Skin epidermis (tissue), 12 donors: ENCODE measurements at regions not wholly inside any gene's neighbourhood (a gene's known extent, or its start where the extent isn't known, plus 50 kb on each side); places are given as distances from the start of the nearest gene placed in this dataset.
"Not testable (repeated sequence)": the region's sequence is repeated elsewhere in the genome, so short reads cannot be mapped to it uniquely, and the experiment has no call there.

Source experiments
- H3K27ac ChIP-seq, 21 experiments: fragments of 200-600 bp; sonication (generic) in 11 of 21; one replicate each; pipeline ENCODE4 v1.5.0; 2020; ENCODE audit warnings: mild to moderate bottlenecking in 3 of 21, inconsistent platforms in 2 of 21, moderate library complexity in 2 of 21
- H3K4me3 ChIP-seq, 7 experiments: fragments of 200-600 bp; sonication (generic) in 2 of 7; one replicate each; pipeline ENCODE4 v1.5.0; 2020; ENCODE audit warnings: inconsistent platforms in 2 of 7, mild to moderate bottlenecking in 2 of 7, moderate library complexity in 1 of 7

DNA sequence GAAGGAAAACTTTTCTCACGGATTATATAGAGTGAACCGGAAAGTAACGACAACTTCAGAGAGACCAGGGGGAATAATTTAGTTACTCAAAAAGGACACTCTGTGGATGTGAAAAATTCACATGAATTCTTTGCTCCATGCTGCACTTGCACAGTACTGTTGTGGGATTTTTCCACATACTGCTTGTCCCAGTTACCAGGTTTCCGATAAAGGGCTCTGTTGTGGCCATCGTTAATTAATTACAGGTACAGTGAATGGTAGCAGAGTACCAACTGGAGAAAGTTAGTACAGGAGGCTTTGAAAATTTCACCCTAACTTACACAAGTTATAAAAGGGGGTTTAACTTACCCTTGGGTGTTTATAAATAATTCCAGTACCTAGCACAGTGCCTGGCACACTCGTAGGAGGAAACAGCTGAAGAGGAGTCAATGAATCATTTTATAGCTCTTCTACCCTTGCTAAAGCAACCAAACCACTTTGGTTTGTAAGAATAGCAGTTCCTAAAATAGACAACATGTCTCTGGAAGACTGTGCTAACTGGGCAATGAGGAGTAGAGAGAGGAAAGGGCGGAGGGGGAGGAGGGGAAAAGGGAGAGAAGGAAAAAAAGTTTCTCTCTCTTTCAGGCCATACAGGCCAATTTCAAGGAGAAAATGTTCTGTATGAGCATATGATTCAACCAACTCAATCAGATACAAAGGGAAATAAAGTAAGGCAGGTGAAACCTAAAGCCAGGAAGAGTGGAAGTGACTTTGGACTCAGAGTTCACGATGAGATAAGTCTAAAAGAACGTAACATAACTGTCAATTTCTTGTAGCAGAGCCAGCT is 98.3 kb upstream of the MAGI3 start:
- no peak overlapping the region for H3K4me3 ChIP-seq
- no peak overlapping the region for H3K27ac ChIP-seq

DNA sequence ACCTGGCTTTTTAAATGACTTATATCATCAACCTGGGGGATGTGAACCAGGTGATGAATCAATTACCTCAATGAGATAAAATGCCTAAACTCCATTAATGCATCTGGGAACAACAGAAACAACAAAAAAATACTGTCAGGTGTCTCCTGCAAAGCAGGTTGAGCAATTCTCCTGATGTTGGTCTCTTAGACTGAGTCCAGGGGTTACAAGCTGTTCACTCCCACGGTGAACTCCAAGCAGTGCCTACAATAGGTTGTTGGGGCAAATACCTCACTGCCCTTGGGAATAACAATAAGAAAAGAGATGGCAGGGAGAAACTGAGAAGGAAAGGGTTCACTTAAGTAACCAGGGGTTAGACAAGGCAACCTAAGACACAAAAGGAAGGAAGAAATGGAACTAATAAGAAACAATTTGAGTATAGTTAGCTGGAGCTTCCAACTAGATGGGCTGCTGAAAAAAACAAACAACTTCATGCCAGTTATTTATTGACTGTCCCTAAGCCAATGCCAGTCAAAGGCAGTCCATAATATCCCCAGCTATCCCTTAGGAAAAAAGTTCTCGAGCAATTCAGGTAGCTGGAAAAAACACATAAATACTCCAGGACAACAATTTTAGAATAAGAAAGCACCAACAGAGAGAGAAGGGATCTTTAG is 97.6 kb upstream of the MAGI3 start:
- no peak overlapping the region for H3K4me3 ChIP-seq
- H3K27ac ChIP-seq = no peak overlapping the region

DNA sequence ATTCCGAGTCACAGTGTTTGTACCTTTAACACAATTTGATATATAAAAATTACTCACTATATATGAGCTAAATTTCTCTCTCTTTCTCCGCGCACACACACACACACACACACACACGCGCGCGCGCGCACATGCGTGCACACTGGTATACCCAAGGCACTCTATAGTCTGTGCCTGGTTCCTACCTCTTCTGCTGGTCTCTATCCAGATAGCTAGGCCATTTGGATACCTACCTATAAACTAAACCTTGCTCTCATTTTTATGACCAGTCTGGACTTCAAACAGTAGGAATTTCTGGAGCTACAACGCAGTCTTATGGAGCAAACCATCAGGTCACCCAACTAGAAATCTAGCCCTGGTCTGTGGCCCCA is 97.1 kb upstream of the MAGI3 start:
- H3K4me3 ChIP-seq = no peak overlapping the region
- no peak overlapping the region for H3K27ac ChIP-seq

DNA sequence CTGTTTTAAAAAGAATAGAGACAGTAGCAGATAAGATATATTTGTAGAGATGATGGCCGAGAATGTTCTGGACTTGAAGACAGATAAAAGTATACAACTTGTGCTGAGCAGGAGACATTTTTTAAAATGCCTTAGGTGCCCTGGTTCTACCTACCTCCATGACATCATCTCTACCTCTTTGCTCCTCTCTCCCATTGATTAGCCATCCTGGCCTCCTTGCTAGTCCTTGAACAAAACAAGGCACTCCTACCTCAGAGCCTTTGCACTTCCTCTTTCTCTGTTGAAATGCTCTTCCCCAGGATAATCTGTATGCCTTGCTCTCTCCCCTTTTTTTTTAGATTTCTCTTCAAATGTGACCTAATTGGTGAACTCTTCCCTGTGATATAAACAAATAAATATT is 92.6 kb upstream of the MAGI3 start:
- Histone ChIP-seq H3K27ac (no peak overlapping the region), H3K4me3 (no peak overlapping the region)

DNA sequence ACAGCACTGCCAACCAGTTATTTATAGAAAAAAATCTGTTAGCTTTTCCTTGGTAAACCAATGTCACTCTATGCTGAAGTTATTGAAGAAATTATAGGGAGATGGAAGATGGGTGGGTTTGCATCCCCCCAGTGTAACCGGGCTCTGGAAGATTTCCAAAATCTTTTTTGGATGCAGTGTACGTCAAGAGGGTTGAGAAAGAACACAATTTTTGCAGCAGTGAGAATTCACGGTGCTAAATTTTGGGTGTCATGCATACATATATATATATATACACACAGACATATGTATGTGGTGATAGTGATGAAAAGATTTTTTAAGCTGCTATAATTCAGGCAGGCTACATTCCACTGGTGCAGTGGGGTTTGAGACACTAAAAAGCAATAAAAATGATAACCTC is 91.4 kb upstream of the MAGI3 start:
- no peak overlapping the region for H3K4me3 ChIP-seq
- no peak overlapping the region for H3K27ac ChIP-seq

DNA sequence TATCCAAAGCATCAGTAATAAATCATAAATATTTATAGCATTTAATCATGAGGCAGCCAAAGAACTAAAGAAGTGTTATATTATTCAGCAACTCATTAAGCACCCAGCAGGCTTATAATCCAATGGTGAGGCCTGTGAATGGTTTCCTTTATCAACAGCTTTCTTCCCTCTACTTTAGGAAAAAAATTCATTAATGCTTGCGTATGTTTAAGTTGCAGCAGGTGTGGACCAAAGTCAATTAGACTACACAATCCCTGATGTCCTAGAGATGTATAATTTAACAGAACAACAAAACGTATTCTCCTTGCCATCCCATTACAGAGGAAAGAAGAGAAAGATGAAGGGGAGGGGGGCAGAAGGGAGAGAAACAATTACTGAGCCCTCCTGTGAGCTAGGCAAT is 87.7 kb upstream of the MAGI3 start:
- no peak overlapping the region for H3K4me3 ChIP-seq

DNA sequence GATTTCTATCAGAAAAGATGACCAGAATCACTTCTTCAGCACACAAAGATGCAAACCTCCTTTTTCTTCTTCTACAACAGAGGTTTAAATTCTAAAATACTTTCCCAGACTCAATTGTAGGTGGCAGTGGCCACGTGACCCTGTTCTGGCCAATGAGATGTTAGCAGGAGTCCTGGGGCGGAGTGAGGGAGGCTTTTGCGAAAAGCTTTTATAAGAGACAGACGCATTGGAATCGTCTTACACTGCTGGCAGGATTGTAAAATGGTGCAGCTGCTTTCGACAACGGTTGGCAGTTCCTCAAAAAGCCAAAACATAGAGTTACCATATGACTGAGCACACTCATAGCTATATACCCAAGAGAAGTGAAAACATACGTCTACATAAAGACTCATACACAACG is 87.0 kb upstream of the MAGI3 start:
- Histone ChIP-seq H3K27ac (no peak overlapping the region), H3K4me3 (no peak overlapping the region)

More for the DNA sequence above, 87.7 kb upstream of the MAGI3 start:
- no peak overlapping the region for H3K27ac ChIP-seq

DNA sequence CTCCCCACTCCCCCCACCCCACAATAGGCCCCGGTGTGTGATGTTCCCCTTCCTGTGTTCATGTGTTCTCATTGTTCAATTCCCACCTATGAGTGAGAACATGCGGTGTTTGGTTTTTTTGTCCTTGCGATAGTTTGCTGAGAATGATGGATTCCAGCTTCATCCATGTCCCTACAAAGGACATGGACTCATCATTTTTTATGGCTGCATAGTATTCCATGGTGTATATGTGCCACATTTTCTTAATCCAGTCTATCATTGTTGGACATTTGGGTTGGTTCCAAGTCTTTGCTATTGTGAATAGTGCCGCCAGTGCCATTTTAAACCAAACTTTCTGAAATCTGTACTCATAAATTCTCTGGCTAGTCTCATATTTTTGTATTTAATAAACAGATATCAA is 85.3 kb upstream of the MAGI3 start:
- H3K27ac ChIP-seq, H3K4me3 ChIP-seq: not testable (repeated sequence)

DNA sequence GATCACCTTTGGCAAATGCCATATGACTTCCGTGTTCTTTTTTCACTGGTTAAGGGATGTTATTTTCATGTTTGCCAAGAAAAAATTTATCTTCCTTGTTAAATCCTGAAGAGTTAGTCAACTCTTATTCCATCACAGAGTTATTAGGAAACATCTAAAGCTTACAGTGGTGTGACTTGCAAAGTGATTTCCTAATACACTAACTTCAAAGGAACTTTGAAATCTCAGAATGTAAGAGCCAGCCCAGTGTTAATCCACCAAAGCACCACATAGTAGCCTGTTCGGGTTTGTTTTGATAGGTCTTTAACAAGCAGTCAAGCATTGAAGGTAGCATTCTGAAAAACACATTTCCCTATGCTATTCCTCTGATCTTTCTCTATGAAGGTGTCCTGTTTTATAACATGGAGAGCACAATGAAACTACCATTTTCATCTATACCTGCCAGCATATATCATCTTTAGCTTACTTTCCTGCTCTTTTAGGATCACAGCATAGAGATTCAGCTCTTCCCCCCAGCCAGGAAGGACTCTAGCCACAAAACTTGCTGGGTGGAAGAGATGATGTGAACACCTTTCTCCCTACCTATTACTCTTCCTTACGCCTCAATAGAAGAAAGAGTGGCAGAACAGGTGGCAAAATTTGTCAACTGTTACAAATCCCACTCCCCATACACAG is 82.4 kb upstream of the MAGI3 start:
- Histone ChIP-seq H3K4me3 (no peak overlapping the region), H3K27ac (no peak overlapping the region)

DNA sequence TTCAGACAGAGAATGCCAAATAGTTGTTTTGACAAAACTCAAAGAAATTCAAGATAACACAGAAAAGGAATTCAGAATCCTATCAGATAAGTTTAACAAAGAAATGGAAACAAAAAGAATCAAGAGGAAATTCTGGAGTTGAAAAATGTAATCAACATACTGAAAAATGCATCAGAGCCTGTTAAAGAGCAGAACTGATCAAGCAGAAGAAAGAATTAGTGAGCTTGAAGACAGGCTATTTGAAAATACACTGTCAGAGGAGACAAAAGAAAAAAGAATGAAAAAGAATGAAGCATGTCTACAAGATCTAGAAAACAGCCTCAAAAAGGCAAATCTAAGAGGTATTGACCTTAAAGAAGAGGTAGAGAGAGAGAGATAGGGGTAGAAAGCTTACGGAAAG is 77.7 kb upstream of the MAGI3 start:
- H3K27ac ChIP-seq, H3K4me3 ChIP-seq: not testable (repeated sequence)

DNA sequence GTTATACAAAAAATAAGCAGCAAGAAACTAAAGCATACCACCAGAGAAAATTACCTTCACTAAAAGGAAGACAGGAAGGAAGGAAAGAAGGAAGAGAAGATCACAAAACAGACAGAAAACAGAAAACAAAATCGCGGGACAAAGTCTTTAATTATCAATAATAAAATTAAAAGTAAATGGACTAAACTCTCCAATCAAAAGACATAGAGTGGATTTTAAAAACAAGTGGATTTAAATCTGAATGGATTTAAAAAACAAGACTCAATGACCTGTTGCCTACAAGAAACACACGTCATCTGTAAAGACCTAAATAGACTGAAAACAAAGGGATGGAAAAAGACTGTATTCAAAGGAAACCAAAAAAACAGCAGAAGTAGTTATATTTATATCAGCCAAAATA is 75.7 kb upstream of the MAGI3 start:
- Histone ChIP-seq H3K27ac (no peak overlapping the region), H3K4me3 (no peak overlapping the region)

DNA sequence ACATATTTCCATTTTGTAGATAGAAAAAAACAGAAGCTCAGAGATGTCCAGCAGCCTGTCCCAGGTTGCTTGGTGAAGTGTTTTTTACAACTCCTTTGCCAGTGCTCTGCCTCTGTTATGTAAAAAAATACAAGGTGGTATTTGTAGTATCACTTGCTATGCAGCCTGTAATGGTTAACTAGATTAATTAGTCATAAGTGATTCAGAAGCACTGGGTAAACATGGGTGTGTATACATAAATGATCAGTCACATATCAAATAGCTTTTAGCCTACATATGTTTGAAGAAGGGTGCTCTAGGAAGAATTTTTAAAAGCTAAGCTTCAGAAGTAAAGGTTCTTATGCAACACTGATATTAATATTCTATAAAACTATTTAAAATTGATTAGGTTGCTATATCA is 70.0 kb upstream of the MAGI3 start:
- H3K4me3 ChIP-seq = no peak overlapping the region
- no peak overlapping the region for H3K27ac ChIP-seq

DNA sequence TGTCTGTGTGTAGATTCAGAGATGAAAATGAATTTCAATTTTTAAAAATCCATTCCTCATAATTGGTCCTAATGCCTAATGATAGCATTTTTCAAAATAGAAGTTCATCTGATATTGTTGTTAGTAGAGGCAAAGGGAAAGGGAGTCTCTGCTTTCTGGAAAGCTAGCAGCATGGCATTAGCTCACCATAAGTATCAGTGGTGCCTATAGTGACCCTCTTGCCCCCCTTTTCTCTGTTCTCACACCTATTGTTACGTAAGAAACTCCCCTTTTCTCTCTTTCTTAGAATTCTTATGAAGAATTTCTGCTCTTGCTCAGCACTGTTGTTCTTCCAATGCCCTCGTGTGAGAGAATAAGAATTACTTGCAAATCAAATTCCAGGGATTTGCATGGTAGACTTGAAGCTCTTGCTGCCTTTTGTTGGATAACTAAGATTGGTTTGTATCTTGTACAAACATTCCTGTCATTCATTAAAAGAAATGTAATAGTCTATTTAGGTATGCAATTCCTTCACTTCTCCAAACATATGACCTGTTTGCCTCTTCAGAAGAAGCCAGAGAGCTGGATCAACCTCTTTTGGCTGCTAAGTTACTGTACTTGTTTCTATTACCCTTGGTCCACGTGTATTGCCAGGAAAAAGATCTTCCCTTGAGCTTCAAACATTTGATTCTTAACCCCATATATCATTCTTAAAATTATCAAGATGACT is 69.2 kb upstream of the MAGI3 start:
- Histone ChIP-seq H3K4me3 (no peak overlapping the region), H3K27ac (no peak overlapping the region)

DNA sequence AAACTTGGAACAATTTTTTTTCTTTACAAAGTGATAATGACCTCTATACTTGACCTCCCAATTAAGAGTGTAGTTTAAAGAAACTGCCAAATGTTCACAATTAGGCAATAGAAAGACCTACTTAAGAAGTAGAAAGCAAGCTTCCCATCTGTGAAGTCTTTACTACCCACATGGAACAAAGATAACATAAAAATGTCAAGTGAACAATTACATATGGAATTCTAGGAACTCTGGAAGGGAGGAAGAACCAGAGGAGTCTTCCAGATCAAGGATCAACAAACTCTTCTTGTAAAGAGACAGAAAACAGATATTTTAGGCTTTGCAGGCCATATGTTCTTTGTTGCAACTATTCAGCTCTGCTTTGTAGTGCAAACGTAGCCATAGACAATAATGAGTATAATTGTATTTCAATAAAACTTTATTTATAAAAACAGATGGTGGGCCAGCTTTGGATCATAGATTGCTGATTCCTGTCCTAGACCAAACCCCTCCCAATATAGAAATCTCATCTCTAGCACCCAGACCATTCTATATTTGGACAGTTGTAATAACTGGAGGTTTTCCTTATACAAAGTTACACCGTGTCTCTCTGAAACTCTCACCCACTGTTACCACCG is 68.4 kb upstream of the MAGI3 start:
- H3K4me3 ChIP-seq = no peak overlapping the region
- no peak overlapping the region for H3K27ac ChIP-seq

DNA sequence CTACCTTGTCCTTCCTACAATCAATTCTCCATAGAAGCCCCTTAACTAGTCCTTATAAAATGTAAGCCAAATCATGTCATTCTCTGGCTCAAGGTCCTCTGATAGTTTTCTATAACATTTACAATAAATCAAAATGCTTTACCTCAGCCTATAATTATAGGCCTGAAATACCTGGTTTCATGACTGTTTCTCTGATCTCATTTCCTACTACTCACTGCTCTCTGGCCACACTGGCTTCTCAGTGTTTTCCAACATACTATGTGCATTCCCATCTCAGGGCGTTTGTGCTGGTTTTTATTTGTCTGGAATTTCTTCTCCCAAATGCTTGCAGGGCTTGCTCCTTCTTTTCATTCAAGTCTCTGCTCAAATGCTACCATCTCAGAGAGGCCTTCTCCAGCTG is 67.9 kb upstream of the MAGI3 start:
- Histone ChIP-seq H3K4me3 (no peak overlapping the region), H3K27ac (no peak overlapping the region)

DNA sequence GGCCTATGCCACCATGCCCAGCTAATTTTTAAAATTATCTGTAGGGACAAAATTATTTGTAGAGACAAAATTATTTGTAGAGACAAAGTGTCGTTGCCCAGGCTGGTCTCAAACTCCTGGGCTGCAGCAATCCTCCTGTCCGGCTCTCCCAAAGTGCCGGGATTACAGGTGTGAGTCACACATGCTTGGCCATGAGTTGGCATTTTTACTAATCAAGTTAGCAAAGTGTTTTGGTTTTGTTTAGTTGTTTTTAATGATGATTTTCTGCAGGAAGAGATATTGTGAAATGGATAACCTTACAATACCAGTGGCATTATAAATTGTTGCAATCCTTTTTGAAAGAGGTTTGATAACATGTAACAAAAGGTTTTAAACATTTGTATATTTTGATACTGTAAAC is 65.3 kb upstream of the MAGI3 start:
- Histone ChIP-seq H3K27ac (no peak overlapping the region), H3K4me3 (no peak overlapping the region)

DNA sequence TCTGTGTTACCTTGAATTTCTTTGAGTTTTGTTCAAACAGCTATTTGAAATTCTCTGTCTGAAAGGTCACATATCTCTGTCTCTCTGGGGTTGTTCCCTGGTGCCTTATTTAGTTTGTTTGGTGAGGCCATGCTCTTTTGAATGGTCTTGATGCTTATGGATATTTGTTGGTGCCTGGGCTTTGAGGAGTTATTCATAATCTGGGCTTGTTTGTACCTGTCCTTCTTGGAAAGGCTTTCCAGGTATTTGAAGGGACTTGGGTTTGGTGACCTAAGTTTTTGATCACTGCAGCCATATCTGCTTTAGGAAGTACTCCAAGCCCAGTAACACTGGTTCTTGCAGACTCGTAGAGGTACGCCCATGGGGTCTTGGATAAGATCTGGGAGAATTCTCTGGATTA is 63.3 kb upstream of the MAGI3 start:
- H3K4me3 ChIP-seq = no peak overlapping the region
- no peak overlapping the region for H3K27ac ChIP-seq

DNA sequence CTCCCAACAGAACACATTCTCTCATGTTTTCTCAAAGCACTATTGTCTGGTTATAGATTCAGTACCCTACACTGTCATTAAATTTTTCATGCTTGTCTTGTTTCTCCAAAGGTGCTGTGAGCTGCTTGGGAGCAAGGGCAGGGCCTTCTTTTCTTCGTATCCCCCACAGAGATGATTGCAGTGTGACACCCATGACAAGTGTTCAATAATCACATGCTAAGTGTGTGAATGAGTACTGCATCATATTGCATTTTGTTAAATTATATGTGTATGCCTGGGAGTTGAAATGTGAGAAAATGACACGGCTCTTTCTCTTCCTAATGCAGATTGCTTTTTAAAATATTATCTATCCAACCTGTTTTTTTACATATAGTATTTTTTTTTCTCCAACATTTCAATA is 57.3 kb upstream of the MAGI3 start:
- H3K27ac ChIP-seq = no peak overlapping the region

DNA sequence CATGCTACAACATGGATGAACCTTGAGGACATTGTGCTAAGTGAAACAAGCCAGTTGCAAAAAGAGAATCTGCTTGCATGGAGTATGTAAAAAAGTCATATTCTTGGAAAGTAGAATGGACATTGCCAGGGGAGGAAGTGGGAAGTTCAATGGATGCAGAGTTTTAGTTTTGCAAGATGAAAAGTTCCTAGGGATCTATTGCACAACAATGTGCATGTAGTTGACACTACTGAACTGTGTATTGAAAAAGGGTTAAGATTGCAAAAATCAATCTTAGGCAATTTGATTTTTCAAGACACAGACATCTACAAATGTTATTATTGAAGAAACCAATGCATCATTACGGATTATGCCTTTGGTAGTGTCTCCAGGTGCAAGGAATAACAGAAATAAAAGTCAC is 50.3 kb upstream of the MAGI3 start:
- H3K27ac ChIP-seq = no peak overlapping the region
- no peak overlapping the region for H3K4me3 ChIP-seq

More for the DNA sequence above, 57.3 kb upstream of the MAGI3 start:
- no peak overlapping the region for H3K4me3 ChIP-seq
